ENCODE measurements at regions not wholly inside any gene's neighbourhood (a gene's known extent, or its start where the extent isn't known, plus 50 kb on each side); places are given as distances from the start of the nearest gene placed in this dataset.

GRCh38 chr18:38402509-38402908 is 836.9 kb upstream of the CELF4 start:
- Histone ChIP-seq H3K36me3 (no peaks in the 10 kb centered on the region), H3K9me3 (no peaks in the 10 kb centered on the region), H3K4me3 (no peak overlapping the region), H3K27me3 (no peaks in the 10 kb centered on the region)
- no peak for DNase-seq

GRCh38 chr18:38397094-38397493 is 831.5 kb upstream of the CELF4 start:
- H3K27me3 ChIP-seq: no peaks in the 10 kb centered on the region
- no peak for DNase-seq
- H3K9me3 ChIP-seq: no peaks in the 10 kb centered on the region
- H3K4me3 ChIP-seq: no peak overlapping the region
- no peaks in the 10 kb centered on the region for H3K36me3 ChIP-seq

DNA sequence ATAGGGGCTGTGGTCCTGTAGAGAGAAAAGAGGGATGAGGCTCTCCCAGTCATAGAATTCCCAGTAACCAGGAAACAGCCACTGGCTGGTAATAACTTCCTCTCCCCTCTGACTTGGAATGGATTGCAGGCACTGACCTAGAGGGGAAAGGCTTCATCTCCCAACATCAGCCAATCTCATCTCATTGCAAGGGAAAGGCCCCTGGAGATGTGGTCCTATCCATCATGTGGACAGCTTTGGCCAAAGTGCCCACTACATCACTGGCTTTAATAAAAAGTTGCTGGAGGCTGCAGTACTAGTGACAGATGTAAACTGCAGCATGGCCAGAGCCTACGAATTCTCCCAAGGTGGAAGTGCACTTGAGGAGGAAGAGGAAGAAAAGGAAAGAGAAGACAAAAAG is 820.5 kb upstream of the CELF4 start:
- Histone ChIP-seq H3K9me3 (no peaks in the 10 kb centered on the region), H3K36me3 (no peaks in the 10 kb centered on the region), H3K4me3 (no peak overlapping the region), H3K27me3 (no peaks in the 10 kb centered on the region)
- no peak for DNase-seq

DNA sequence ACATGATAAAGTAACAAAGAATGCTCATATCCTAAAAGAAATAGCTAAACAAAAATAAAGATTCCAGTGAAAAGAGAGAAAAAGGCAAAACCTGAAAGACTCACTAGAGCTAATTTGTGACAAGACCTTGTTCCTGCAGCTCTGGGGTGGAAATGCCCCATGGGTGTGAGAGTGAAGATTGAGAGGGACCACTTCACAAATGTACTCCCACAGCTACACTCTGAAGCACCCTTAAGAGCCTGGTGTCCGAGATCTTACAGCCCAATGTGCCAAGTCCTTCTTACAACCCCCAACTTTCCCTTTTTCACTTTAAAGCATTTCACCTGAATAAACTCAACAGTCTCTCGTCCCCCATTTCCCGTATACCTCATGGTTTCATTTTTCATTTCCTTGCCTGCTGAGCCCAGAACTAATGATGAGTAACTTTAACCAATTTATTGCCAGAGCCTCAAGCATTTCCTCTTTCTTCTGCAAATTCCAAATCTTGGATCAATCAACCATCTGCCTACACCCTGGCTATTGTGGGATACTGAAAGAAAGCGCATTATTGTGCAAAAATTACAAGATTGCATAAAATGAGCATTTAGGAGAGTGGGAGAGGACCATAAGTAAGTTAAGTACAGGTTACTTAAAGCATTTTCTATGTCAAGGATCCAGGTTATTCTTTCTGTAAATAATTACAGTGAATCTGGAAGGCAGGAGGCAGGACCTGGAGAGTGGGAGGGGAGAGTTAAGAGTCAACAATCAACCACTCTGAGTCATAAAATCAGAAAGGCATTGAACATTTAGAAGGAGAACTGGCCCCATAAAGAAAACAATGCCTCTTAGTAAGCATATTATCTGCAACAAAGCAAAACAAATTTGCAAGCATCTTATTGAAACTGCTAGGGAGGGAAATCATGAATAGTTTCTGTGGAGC is 804.4 kb upstream of the CELF4 start:
- Histone ChIP-seq H3K36me3 (no peaks in the 10 kb centered on the region), H3K27me3 (no peaks in the 10 kb centered on the region), H3K4me3 (no peak overlapping the region), H3K9me3 (no peaks in the 10 kb centered on the region)
- DNase-seq: no peak

DNA sequence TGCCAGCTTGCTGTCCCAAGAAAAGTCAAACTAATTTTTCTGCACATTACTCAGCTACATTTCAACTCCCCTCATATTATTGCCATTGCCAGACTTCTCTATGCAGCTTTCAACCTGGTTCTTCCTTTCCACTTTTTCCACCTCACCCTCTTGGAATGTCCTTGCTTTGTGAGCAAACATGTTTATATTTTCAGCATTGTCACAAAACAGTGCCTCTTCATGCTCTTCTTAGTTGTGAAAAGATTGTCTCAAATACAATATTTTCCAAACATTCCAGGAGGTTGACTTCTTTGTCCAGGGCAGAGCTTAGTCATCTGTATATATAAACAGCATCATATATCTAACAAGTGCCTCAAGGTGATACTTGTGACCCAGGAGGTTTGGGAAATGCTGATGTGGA is 803.3 kb upstream of the CELF4 start:
- Histone ChIP-seq H3K4me3 (no peak overlapping the region), H3K9me3 (no peaks in the 10 kb centered on the region), H3K36me3 (no peaks in the 10 kb centered on the region), H3K27me3 (no peaks in the 10 kb centered on the region)
- no peak for DNase-seq

- H3K4me3 ChIP-seq: no peak overlapping the region
- no peaks in the 10 kb centered on the region for H3K27me3 ChIP-seq
- H3K9me3 ChIP-seq: no peaks in the 10 kb centered on the region
- H3K36me3 ChIP-seq: no peaks in the 10 kb centered on the region
- DNase-seq: no peak
Measured at GRCh38 chr18:38368246-38368645, 802.6 kb upstream of the CELF4 start.

- H3K36me3 ChIP-seq: no peaks in the 10 kb centered on the region
- no peaks in the 10 kb centered on the region for H3K27me3 ChIP-seq
- no peaks in the 10 kb centered on the region for H3K9me3 ChIP-seq
- no peak for DNase-seq
- H3K4me3 ChIP-seq: no peak overlapping the region
Measured at GRCh38 chr18:38367473-38367872, 801.9 kb upstream of the CELF4 start.

GRCh38 chr18:38362286-38362792 is 796.7 kb upstream of the CELF4 start:
- no peak for DNase-seq
- no peaks in the 10 kb centered on the region for H3K27me3 ChIP-seq
- H3K4me3 ChIP-seq: no peak overlapping the region
- H3K36me3 ChIP-seq: no peaks in the 10 kb centered on the region
- no peaks in the 10 kb centered on the region for H3K9me3 ChIP-seq

DNA sequence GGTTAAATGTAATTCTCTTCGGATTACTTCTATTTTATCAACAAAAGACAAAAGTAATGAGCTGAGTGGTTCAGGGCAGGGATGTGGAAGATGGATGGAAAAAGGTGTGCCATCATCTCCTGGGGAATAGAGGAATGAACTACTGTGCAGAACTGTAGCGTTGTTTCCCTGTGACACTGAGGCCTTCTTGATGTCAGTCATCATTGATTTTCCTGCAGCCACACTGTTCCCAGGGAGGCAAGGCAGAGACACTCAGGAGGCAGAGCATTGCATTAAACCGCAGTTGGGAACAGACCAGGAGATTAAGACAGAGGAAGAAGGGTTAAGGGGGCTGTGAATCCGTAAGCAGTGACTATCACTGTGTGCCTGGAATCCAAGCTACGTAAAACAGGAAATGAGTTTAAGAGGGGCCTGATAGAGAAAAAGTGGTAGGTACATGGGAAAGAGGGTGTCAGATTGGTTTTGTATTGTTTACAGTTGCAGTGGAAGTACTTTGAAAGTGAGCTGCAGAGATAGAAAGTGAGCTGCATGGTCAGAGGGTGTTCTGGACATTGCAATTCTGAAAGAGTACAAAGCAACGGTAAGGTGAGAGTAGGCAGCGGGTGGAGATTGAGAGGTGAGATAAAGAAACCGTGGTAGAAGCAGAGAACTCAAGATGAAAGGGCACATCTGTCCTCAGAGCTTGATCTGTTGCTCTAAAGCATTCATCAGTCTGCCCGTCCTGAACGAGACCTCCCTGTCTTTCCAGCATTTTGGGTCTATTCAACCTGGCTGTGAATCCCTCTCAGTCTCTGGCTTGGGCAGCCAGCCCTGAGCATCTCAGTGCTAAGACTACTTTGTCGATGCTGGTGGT is 793.4 kb upstream of the CELF4 start:
- Histone ChIP-seq H3K4me3 (no peak overlapping the region), H3K36me3 (no peaks in the 10 kb centered on the region)
- no peak for DNase-seq

GRCh38 chr18:38353149-38353548 is 787.6 kb upstream of the CELF4 start:
- DNase-seq: no peak
- Histone ChIP-seq H3K9me3 (no peaks in the 10 kb centered on the region), H3K4me3 (no peak overlapping the region), H3K27me3 (no peaks in the 10 kb centered on the region), H3K36me3 (no peaks in the 10 kb centered on the region)

More for the DNA sequence above, 793.4 kb upstream of the CELF4 start:
- H3K27me3 ChIP-seq: no peaks in the 10 kb centered on the region
- no peaks in the 10 kb centered on the region for H3K9me3 ChIP-seq

DNA sequence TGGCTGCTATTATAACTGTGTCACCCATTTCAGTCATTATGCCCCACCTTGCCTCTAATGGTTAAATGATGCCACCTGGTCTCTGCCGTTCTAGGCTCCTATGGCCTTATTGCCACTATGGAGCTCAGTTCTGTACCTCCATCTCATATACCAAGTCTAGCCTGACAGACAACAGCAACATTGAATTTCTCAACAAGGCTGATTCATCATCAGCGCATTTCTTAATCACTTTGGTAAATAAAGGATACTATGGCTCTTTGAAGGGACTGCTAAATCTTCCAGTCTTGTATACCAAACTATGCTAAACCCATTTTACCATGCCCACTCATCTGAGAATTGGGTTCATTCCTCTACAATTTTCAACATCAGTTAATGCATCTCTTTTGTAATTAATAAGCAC is 784.5 kb upstream of the CELF4 start:
- Histone ChIP-seq H3K36me3 (no peaks in the 10 kb centered on the region), H3K9me3 (no peaks in the 10 kb centered on the region), H3K4me3 (no peak overlapping the region), H3K27me3 (no peaks in the 10 kb centered on the region)
- DNase-seq: no peak

GRCh38 chr18:38330573-38330972 is 765.0 kb upstream of the CELF4 start:
- Histone ChIP-seq H3K27me3 (no peaks in the 10 kb centered on the region), H3K9me3 (no peaks in the 10 kb centered on the region), H3K36me3 (no peaks in the 10 kb centered on the region), H3K4me3 (no peak overlapping the region)
- DNase-seq: no peak

- H3K9me3 ChIP-seq: no peaks in the 10 kb centered on the region
Measured at GRCh38 chr18:38329145-38329544, 763.5 kb upstream of the CELF4 start.

GRCh38 chr18:38322206-38322605 is 756.6 kb upstream of the CELF4 start:
- DNase-seq: no peak
- H3K9me3 ChIP-seq: no peaks in the 10 kb centered on the region

More at GRCh38 chr18:38329145-38329544, 763.5 kb upstream of the CELF4 start:
- H3K4me3 ChIP-seq: no peak overlapping the region
- H3K27me3 ChIP-seq: no peaks in the 10 kb centered on the region
- no peak for DNase-seq
- no peaks in the 10 kb centered on the region for H3K36me3 ChIP-seq

GRCh38 chr18:38321262-38321661 is 755.7 kb upstream of the CELF4 start:
- no peak for DNase-seq
- H3K36me3 ChIP-seq: no peaks in the 10 kb centered on the region
- no peaks in the 10 kb centered on the region for H3K9me3 ChIP-seq
- no peaks in the 10 kb centered on the region for H3K27me3 ChIP-seq
- no peak overlapping the region for H3K4me3 ChIP-seq

More at GRCh38 chr18:38322206-38322605, 756.6 kb upstream of the CELF4 start:
- Histone ChIP-seq H3K27me3 (no peaks in the 10 kb centered on the region), H3K4me3 (no peak overlapping the region), H3K36me3 (no peaks in the 10 kb centered on the region)

DNA sequence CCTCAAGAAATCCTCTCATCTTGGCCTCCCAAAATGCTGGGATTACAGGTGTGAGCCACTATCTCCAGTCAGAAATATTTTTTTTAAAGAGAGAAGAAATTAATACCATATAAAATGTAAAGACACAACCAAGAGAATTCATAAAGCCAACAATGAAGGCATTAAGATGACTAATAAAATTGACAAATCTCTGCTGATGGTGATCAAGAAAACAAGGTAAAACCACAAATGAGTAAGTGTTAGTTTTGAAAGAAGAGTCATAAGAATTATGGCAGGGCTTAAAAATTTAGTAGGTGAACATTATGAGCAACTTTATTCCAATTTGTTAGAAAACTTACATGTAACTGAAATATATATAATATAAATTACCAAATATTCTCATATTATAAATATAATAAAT is 752.8 kb upstream of the CELF4 start:
- H3K36me3 ChIP-seq: no peaks in the 10 kb centered on the region
- DNase-seq: no peak
- no peaks in the 10 kb centered on the region for H3K9me3 ChIP-seq
- no peaks in the 10 kb centered on the region for H3K27me3 ChIP-seq
- H3K4me3 ChIP-seq: no peak overlapping the region

DNA sequence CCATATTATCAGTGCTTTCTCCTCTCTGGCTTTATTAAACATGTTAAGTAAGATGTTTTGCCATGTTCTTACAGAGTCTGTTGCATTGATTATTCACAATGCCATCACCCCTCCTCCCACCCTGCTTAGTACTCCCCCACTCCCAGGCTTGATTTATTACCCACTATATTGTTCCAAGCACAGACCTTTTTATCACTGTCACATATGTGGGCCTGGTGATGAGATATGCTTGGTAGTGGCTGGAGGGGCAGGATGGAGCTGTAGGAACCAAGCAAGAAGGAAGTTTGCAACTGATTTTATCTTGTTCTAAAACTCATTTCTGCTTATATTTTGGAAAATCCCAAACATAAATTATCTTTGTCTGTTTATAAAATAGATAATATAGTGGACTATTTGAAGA is 748.2 kb upstream of the CELF4 start:
- Histone ChIP-seq H3K36me3 (no peaks in the 10 kb centered on the region), H3K4me3 (no peak overlapping the region), H3K9me3 (no peaks in the 10 kb centered on the region), H3K27me3 (no peaks in the 10 kb centered on the region)
- no peak for DNase-seq

All from MG63 (cell line).